ENCODE measurements at regions not wholly inside any gene's neighbourhood (a gene's known extent, or its start where the extent isn't known, plus 50 kb on each side); places are given as distances from the start of the nearest gene placed in this dataset.

GRCh38 chr1:190832511-190832910, 354.8 kb upstream of the BRINP3 start:
- FAIRE-seq, result no peak

GRCh38 chr1:190835658-190836057, 358.0 kb upstream of the BRINP3 start:
- ChIA-PET SMC1A (ENCODE audit: uncharacterized antibody, unreplicated experiment) (no interaction called here), CTCF (no interaction called here), RAD21 (ENCODE audit: unreplicated experiment) (no interaction called here), POLR2A (no interaction called here)
- intact Hi-C loops (cut with micrococcal nuclease; ENCODE audit: unreplicated experiment), result no loop called here
- H2AFZ ChIP-seq (ENCODE audit: control insufficient read depth, low read depth, low read length), result no peak overlapping the region
- H3K4me1 ChIP-seq (ENCODE audit: control insufficient read depth, insufficient read depth, low read length), result no peaks in the 10 kb centered on the region
- H3K9ac ChIP-seq (ENCODE audit: control insufficient read depth, insufficient read depth, low read length), result no peak overlapping the region
- H3K27ac ChIP-seq (ENCODE audit: control insufficient read depth, insufficient read depth), result no peak overlapping the region
- H3K79me2 ChIP-seq (ENCODE audit: control insufficient read depth, insufficient read depth, low read length), result no peaks in the 10 kb centered on the region
- no peak overlapping the region for H3K4me3 ChIP-seq
- no TSS peak for BruUV-seq (replicated peaks)
- no peaks in the 10 kb centered on the region for H4K20me1 ChIP-seq (ENCODE audit: control insufficient read depth, insufficient read depth)
- FAIRE-seq, result no peak
- in situ Hi-C loops (cut with MboI), result no loop called here
- no peaks in the 10 kb centered on the region for H3K36me3 ChIP-seq (ENCODE audit: control insufficient read depth in 2 of 2, insufficient read depth in 2 of 2, low read length in 1 of 2)
- H3K27me3 ChIP-seq (replicated peaks in 1 of 2; ENCODE audit: control insufficient read depth in 2 of 2, insufficient read depth in 2 of 2, low read length in 1 of 2), result no peaks in the 10 kb centered on the region
- no peaks in the 10 kb centered on the region for H3K9me3 ChIP-seq (replicated peaks; ENCODE audit: control insufficient read depth, insufficient read depth, low read length)
- DNase-seq (ENCODE audit: low read depth, low spot score), result no peak
- 23% methylated on average over 4 of the region's 4 CpGs for WGBS (ENCODE audit: insufficient coverage, insufficient replicate concordance, low lambda C conversion rate, missing lambda C conversion rate)
- no peak for ATAC-seq
- H3K4me2 ChIP-seq (ENCODE audit: control insufficient read depth, insufficient read depth), result no peak overlapping the region
- TF ChIP-seq, protein P1, sequence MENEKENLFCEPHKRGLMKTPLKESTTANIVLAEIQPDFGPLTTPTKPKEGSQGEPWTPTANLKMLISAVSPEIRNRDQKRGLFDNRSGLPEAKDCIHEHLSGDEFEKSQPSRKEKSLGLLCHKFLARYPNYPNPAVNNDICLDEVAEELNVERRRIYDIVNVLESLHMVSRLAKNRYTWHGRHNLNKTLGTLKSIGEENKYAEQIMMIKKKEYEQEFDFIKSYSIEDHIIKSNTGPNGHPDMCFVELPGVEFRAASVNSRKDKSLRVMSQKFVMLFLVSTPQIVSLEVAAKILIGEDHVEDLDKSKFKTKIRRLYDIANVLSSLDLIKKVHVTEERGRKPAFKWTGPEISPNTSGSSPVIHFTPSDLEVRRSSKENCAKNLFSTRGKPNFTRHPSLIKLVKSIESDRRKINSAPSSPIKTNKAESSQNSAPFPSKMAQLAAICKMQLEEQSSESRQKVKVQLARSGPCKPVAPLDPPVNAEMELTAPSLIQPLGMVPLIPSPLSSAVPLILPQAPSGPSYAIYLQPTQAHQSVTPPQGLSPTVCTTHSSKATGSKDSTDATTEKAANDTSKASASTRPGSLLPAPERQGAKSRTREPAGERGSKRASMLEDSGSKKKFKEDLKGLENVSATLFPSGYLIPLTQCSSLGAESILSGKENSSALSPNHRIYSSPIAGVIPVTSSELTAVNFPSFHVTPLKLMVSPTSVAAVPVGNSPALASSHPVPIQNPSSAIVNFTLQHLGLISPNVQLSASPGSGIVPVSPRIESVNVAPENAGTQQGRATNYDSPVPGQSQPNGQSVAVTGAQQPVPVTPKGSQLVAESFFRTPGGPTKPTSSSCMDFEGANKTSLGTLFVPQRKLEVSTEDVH (IDR thresholded peaks at IDR 0.05; ENCODE audit: low read depth, partially characterized antibody), result no peak
- TF ChIP-seq JUNB (IDR thresholded peaks at IDR 0.05), result no peak
- no peak for TF ChIP-seq SUZ12 (IDR thresholded peaks at IDR 0.05; ENCODE audit: unreplicated experiment)
- no peak for TF ChIP-seq EGR1 (IDR thresholded peaks at IDR 0.05; ENCODE audit: borderline replicate concordance in 1 of 2, low read depth in 2 of 2, low read length in 2 of 2)
- TF ChIP-seq RELA (IDR thresholded peaks at IDR 0.05; ENCODE audit: borderline replicate concordance, partially characterized antibody), result no peak
- no peak for TF ChIP-seq EP300 (IDR thresholded peaks at IDR 0.05; ENCODE audit: borderline replicate concordance in 1 of 2, control insufficient read depth in 1 of 2, low read depth in 2 of 2, low read length in 2 of 2)
- no peak for TF ChIP-seq SIX5 (IDR thresholded peaks at IDR 0.05; ENCODE audit: low read depth, low read length, severe bottlenecking)
- TF ChIP-seq RB1 (IDR thresholded peaks at IDR 0.05; ENCODE audit: borderline replicate concordance), result no peak
- no peak for TF ChIP-seq CHD4 (IDR thresholded peaks at IDR 0.05)
- no peak for TF ChIP-seq FOXK2 (IDR thresholded peaks at IDR 0.05)
- no peak for TF ChIP-seq HDAC2 (IDR thresholded peaks at IDR 0.05)

More at GRCh38 chr1:190832511-190832910, 354.8 kb upstream of the BRINP3 start:
- Histone ChIP-seq H3K4me1 (ENCODE audit: control insufficient read depth, insufficient read depth, low read length) (no peaks in the 10 kb centered on the region), H3K4me3 (no peak overlapping the region), H3K9ac (ENCODE audit: control insufficient read depth, insufficient read depth, low read length) (no peak overlapping the region), H2AFZ (ENCODE audit: control insufficient read depth, low read depth, low read length) (no peak overlapping the region), H3K27ac (ENCODE audit: control insufficient read depth, insufficient read depth) (no peak overlapping the region), H3K9me3 (replicated peaks; ENCODE audit: control insufficient read depth, insufficient read depth, low read length) (no peaks in the 10 kb centered on the region), H3K4me2 (ENCODE audit: control insufficient read depth, insufficient read depth) (no peak overlapping the region), H3K36me3 (ENCODE audit: control insufficient read depth in 2 of 2, insufficient read depth in 2 of 2, low read length in 1 of 2) (no peaks in the 10 kb centered on the region), H3K79me2 (ENCODE audit: control insufficient read depth, insufficient read depth, low read length) (no peaks in the 10 kb centered on the region), H4K20me1 (ENCODE audit: control insufficient read depth, insufficient read depth) (no peaks in the 10 kb centered on the region), H3K27me3 (replicated peaks in 1 of 2; ENCODE audit: control insufficient read depth in 2 of 2, insufficient read depth in 2 of 2, low read length in 1 of 2) (no peaks in the 10 kb centered on the region)
- TF ChIP-seq, protein P2, sequence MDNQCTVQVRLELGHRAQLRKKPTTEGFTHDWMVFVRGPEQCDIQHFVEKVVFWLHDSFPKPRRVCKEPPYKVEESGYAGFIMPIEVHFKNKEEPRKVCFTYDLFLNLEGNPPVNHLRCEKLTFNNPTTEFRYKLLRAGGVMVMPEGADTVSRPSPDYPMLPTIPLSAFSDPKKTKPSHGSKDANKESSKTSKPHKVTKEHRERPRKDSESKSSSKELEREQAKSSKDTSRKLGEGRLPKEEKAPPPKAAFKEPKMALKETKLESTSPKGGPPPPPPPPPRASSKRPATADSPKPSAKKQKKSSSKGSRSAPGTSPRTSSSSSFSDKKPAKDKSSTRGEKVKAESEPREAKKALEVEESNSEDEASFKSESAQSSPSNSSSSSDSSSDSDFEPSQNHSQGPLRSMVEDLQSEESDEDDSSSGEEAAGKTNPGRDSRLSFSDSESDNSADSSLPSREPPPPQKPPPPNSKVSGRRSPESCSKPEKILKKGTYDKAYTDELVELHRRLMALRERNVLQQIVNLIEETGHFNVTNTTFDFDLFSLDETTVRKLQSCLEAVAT (IDR thresholded peaks at IDR 0.05), result no peak
- no peak for TF ChIP-seq ZNF217 (IDR thresholded peaks at IDR 0.05)
- TF ChIP-seq ZNF24 (IDR thresholded peaks at IDR 0.05), result no peak
- intact Hi-C loops (cut with micrococcal nuclease; ENCODE audit: unreplicated experiment) (no loop called here), in situ Hi-C loops (cut with MboI) (no loop called here)
- BruUV-seq (replicated peaks), result no TSS peak
- ATAC-seq (no peak), DNase-seq (ENCODE audit: low read depth, low spot score) (no peak)
- ChIA-PET RAD21 (ENCODE audit: unreplicated experiment) (no interaction called here), SMC1A (ENCODE audit: uncharacterized antibody, unreplicated experiment) (no interaction called here), CTCF (no interaction called here), POLR2A (no interaction called here)

Measured in GM12878 (cell line).